Gastroesophageal sphincter (tissue), 3 donors: ENCODE measurements at regions not wholly inside any gene's neighbourhood (a gene's known extent, or its start where the extent isn't known, plus 50 kb on each side); places are given as distances from the start of the nearest gene placed in this dataset.

Experiments
- EP300 ChIP-seq: sonication (generic); formaldehyde crosslinking; IDR thresholded peaks from one replicate; pipeline ENCODE4 v1.6.1; 2017; ENCODE audit warnings: antibody characterized with exemption, mild to moderate bottlenecking
- POLR2A ChIP-seq, 2 donors: fragments of 450-650 bp; IDR thresholded peaks; one replicate each; pipeline ENCODE4 v1.6.1; 2017; ENCODE audit warnings: antibody characterized with exemption in 2 of 2, mild to moderate bottlenecking in 2 of 2, moderate library complexity in 1 of 2
- POLR2AphosphoS5 ChIP-seq: sonication (generic); formaldehyde crosslinking; IDR thresholded peaks from one replicate; pipeline ENCODE4 v1.6.1; 2017; ENCODE audit warnings: antibody characterized with exemption
- TF ChIP-seq, protein P1 (sequence below), 4 experiments: fragments of 200-600 bp in 2 of 4; fragments of 450-650 bp in 2 of 4; sonication (generic) in 1 of 4; IDR thresholded peaks; one replicate each; pipeline ENCODE4 v1.5.1; 2017 to 2019; ENCODE audit warnings: antibody characterized with exemption in 4 of 4, mild to moderate bottlenecking in 2 of 4, moderate library complexity in 2 of 4

DNA sequence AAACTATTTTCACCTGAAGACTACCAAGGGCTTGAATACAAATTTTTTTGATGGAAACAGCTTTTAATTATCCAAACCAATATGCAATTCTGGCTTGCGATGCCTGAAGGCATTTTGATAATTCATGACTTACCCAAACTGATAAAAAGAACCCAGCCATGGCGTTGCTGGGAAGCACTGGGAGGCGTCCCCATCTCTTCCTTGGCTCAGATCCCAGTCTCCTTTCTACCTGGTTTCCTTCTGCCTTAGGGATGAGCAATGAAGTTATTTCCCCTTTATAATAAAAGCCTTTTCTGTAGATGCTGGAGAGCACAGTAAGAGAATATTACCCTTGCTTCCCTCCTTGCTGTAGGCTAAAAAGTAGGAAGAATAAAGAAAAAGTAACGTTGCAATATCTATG, 129.1 kb upstream of the ANK3 start:
- TF ChIP-seq POLR2AphosphoS5, result no peak
- no peak for TF ChIP-seq POLR2A (IDR thresholded peaks at IDR 0.05)
- TF ChIP-seq, protein P1, sequence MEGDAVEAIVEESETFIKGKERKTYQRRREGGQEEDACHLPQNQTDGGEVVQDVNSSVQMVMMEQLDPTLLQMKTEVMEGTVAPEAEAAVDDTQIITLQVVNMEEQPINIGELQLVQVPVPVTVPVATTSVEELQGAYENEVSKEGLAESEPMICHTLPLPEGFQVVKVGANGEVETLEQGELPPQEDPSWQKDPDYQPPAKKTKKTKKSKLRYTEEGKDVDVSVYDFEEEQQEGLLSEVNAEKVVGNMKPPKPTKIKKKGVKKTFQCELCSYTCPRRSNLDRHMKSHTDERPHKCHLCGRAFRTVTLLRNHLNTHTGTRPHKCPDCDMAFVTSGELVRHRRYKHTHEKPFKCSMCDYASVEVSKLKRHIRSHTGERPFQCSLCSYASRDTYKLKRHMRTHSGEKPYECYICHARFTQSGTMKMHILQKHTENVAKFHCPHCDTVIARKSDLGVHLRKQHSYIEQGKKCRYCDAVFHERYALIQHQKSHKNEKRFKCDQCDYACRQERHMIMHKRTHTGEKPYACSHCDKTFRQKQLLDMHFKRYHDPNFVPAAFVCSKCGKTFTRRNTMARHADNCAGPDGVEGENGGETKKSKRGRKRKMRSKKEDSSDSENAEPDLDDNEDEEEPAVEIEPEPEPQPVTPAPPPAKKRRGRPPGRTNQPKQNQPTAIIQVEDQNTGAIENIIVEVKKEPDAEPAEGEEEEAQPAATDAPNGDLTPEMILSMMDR (IDR thresholded peaks at IDR 0.05), result no peak
- no peak for TF ChIP-seq EP300
